ENCODE measurements at regions not wholly inside any gene's neighbourhood (a gene's known extent, or its start where the extent isn't known, plus 50 kb on each side); places are given as distances from the start of the nearest gene placed in this dataset.

DNA sequence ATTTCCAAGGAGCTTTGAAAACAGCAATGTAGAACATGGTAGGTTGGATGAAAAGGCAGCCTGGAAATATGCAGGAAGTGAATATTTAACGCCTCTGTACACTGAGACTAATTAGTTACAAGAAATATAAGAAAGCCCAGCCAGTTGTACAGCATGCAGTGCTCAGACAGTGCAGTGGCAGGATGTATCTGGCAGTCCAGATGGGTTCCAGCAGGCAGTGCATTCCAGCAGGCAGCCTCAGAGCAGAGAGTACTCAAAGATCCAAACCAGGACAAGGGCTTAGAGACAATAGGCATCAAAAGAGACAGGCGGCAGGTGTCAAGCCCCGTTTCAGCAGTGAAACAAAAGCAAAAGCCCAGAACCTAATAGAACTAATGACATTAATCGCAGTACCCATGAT is 2776.3 kb downstream of the PCDH9 start:
- Histone ChIP-seq H2AFZ (no peak overlapping the region), H3K27ac (no peak overlapping the region), H3K27me3 (ENCODE audit: control insufficient read depth, insufficient read depth, low read length) (no peaks in the 10 kb centered on the region), H3K4me2 (ENCODE audit: low read length) (no peak overlapping the region), H3K4me1 (no peaks in the 10 kb centered on the region), H3K36me3 (ENCODE audit: control insufficient read depth, insufficient read depth, low read length) (no peaks in the 10 kb centered on the region), H3K9ac (no peak overlapping the region), H3K9me3 (ENCODE audit: control insufficient read depth, low read length) (no peaks in the 10 kb centered on the region), H3K4me3 (ENCODE audit: low read depth, low read length) (no peak overlapping the region), H3K79me2 (no peaks in the 10 kb centered on the region)
- TF ChIP-seq, protein P1, sequence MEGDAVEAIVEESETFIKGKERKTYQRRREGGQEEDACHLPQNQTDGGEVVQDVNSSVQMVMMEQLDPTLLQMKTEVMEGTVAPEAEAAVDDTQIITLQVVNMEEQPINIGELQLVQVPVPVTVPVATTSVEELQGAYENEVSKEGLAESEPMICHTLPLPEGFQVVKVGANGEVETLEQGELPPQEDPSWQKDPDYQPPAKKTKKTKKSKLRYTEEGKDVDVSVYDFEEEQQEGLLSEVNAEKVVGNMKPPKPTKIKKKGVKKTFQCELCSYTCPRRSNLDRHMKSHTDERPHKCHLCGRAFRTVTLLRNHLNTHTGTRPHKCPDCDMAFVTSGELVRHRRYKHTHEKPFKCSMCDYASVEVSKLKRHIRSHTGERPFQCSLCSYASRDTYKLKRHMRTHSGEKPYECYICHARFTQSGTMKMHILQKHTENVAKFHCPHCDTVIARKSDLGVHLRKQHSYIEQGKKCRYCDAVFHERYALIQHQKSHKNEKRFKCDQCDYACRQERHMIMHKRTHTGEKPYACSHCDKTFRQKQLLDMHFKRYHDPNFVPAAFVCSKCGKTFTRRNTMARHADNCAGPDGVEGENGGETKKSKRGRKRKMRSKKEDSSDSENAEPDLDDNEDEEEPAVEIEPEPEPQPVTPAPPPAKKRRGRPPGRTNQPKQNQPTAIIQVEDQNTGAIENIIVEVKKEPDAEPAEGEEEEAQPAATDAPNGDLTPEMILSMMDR (IDR thresholded peaks at IDR 0.05) = no peak

DNA sequence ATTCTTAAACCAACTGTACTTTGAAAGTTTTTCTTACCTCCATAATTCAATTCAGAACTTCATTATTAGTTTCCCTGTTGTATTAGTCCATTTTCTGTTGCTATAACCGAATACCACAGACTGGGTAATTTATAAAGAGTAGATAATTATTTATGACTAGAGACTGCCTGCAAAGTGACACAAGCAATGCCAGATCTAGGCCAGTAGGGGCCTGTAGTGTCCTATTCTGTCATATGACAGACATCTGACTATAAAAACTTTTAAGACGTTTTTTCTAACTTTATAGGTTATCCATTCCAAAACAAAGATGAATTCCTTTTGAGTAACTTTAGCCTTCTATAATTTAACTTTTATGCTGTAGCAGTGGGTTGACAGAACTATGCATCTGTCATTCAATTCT is 2783.8 kb downstream of the PCDH9 start:
- H3K27ac ChIP-seq = no peak overlapping the region
- no peaks in the 10 kb centered on the region for H3K36me3 ChIP-seq (ENCODE audit: control insufficient read depth, insufficient read depth, low read length)
- TF ChIP-seq, protein P1 (IDR thresholded peaks at IDR 0.05) = no peak

DNA sequence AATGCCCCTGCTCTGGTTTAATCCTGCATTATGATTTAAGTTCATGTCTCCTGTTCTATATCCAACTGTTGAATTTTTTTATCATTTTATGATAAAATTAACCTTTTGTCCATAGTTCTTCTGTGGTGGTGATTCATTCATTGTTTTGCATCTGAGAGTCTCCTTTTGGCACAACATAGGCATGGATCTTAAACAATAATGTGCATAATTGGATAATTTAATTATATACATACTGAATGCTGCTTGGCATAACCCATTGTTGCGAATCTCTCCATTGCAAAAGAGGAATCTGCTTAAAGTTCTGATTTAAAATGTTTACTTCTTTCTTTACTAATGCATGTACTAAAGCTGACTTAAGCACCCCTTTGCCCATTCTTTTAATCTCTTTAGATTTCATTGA is 2788.4 kb downstream of the PCDH9 start:
- no peak overlapping the region for H3K4me3 ChIP-seq (ENCODE audit: low read depth, low read length)
- H3K9ac ChIP-seq = no peak overlapping the region
- no peak overlapping the region for H3K4me2 ChIP-seq (ENCODE audit: low read length)
- H3K4me1 ChIP-seq = no peaks in the 10 kb centered on the region
- H3K36me3 ChIP-seq (ENCODE audit: control insufficient read depth, insufficient read depth, low read length) = no peaks in the 10 kb centered on the region
- TF ChIP-seq, protein P1 (IDR thresholded peaks at IDR 0.05) = no peak
- no peaks in the 10 kb centered on the region for H3K27me3 ChIP-seq (ENCODE audit: control insufficient read depth, insufficient read depth, low read length)
- H3K79me2 ChIP-seq = no peaks in the 10 kb centered on the region
- H3K27ac ChIP-seq = no peak overlapping the region
- no peaks in the 10 kb centered on the region for H3K9me3 ChIP-seq (ENCODE audit: control insufficient read depth, low read length)
- H2AFZ ChIP-seq = no peak overlapping the region

More for the DNA sequence above, 2783.8 kb downstream of the PCDH9 start:
- H3K79me2 ChIP-seq = no peaks in the 10 kb centered on the region
- H2AFZ ChIP-seq = no peak overlapping the region
- H3K4me2 ChIP-seq (ENCODE audit: low read length) = no peak overlapping the region
- H3K9ac ChIP-seq = no peak overlapping the region
- H3K4me1 ChIP-seq = no peaks in the 10 kb centered on the region
- H3K9me3 ChIP-seq (ENCODE audit: control insufficient read depth, low read length) = no peaks in the 10 kb centered on the region
- no peaks in the 10 kb centered on the region for H3K27me3 ChIP-seq (ENCODE audit: control insufficient read depth, insufficient read depth, low read length)
- H3K4me3 ChIP-seq (ENCODE audit: low read depth, low read length) = no peak overlapping the region

DNA sequence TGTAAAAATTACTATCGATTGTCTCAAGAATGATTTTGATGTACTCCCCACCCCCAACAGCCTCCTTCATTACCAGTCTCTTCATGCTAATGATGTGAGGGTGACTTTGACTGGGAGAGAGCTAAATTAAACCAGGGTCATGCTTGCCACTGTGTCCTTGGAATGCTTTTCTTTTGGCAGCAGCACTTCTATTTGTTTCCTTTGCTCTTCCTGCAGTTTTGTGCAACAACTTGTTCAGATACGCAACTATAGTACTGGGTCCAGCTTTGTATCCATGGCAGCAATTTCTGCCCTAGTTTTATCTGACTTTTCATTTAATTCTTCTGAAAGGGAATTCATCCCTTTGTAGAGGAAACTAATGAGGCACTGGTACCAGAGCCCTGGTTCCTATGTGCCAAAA is 2792.1 kb downstream of the PCDH9 start:
- H3K36me3 ChIP-seq (ENCODE audit: control insufficient read depth, insufficient read depth, low read length) = no peaks in the 10 kb centered on the region
- H3K9ac ChIP-seq = no peak overlapping the region
- H3K4me1 ChIP-seq = no peaks in the 10 kb centered on the region
- H3K9me3 ChIP-seq (ENCODE audit: control insufficient read depth, low read length) = no peaks in the 10 kb centered on the region
- no peak overlapping the region for H2AFZ ChIP-seq
- no peak overlapping the region for H3K27ac ChIP-seq
- H3K79me2 ChIP-seq = no peaks in the 10 kb centered on the region
- no peaks in the 10 kb centered on the region for H3K27me3 ChIP-seq (ENCODE audit: control insufficient read depth, insufficient read depth, low read length)
- no peak overlapping the region for H3K4me2 ChIP-seq (ENCODE audit: low read length)
- TF ChIP-seq, protein P1 (IDR thresholded peaks at IDR 0.05) = no peak
- H3K4me3 ChIP-seq (ENCODE audit: low read depth, low read length) = no peak overlapping the region

DNA sequence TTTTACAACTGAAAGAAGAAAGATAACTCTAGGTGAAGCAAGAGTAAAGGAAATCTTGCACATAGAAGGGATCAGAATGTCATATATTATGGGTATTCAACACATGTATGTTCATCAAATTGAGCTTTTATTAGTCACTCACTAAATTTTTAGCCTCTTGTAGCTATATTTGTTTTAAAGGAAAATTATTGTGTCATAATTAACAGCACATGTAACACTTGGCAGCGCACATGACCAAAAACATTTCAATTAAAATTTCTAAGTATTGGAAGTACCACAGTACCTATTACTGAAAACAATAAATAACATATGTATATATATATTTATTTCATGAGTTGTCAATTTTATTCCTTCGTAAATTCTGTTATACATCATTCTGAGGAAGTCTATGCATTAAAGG is 2800.4 kb downstream of the PCDH9 start:
- Histone ChIP-seq H3K9me3 (ENCODE audit: control insufficient read depth, low read length) (no peaks in the 10 kb centered on the region), H3K4me1 (no peaks in the 10 kb centered on the region), H3K79me2 (no peaks in the 10 kb centered on the region), H3K4me3 (ENCODE audit: low read depth, low read length) (no peak overlapping the region), H3K36me3 (ENCODE audit: control insufficient read depth, insufficient read depth, low read length) (no peaks in the 10 kb centered on the region), H3K4me2 (ENCODE audit: low read length) (no peak overlapping the region), H3K27me3 (ENCODE audit: control insufficient read depth, insufficient read depth, low read length) (no peaks in the 10 kb centered on the region), H2AFZ (no peak overlapping the region), H3K27ac (no peak overlapping the region), H3K9ac (no peak overlapping the region)
- TF ChIP-seq, protein P1 (IDR thresholded peaks at IDR 0.05) = no peak

Measured in parathyroid adenoma (tissue), 2 donors.